Common myeloid progenitor, CD34-positive (primary cell): ENCODE measurements at regions not wholly inside any gene's neighbourhood (a gene's known extent, or its start where the extent isn't known, plus 50 kb on each side); places are given as distances from the start of the nearest gene placed in this dataset.

Experiments used
- CTCF ChIA-PET: fragments of 350-600 bp; sonication (Branson Sonifier 250); formaldehyde crosslinking; loops from one replicate; lab custom pipeline; 2021; ENCODE audit warnings: antibody characterized with exemption; lab: Charles Lee
- POLR2A ChIA-PET: fragments of 350-600 bp; sonication (Branson Sonifier 250); formaldehyde crosslinking; loops from one replicate; lab custom pipeline; 2021; ENCODE audit warnings: antibody characterized with exemption; lab: Charles Lee
- DNase-seq, 3 donors: peaks; one replicate each; pipeline versions ENCODE4 v3.0.0 to v3.0.0-alpha.2; 2013
- H3K27ac ChIP-seq, 2 experiments: 1 replicate in 1 of 2; 2 replicates in 1 of 2; pipeline ENCODE4 v1.7.0; 2013; ENCODE audit warnings: inconsistent platforms in 2 of 2, low read length in 2 of 2, mild to moderate bottlenecking in 2 of 2, low read depth in 1 of 2, moderate library complexity in 1 of 2; ENCODE audit not compliant: severe bottlenecking in 2 of 2, insufficient read depth in 1 of 2, poor library complexity in 1 of 2
- H3K27me3 ChIP-seq, 5 experiments: replicated peaks in 2 of 5; 1 replicate in 3 of 5; 2 replicates in 2 of 5; pipeline versions ENCODE4 v1.6.1 to v1.7.0; 2013; ENCODE audit warnings: low read length in 4 of 5, mild to moderate bottlenecking in 2 of 5, moderate library complexity in 2 of 5, inconsistent platforms in 1 of 5; ENCODE audit not compliant: insufficient read depth in 5 of 5, control insufficient read depth in 4 of 5
- H3K36me3 ChIP-seq, 4 experiments: 1 replicate in 2 of 4; 2 replicates in 2 of 4; pipeline versions ENCODE4 v1.6.1 to v1.7.0; 2013; ENCODE audit warnings: low read length in 3 of 4, control low read depth in 1 of 4, mild to moderate bottlenecking in 1 of 4; ENCODE audit not compliant: control insufficient read depth in 4 of 4, insufficient read depth in 4 of 4
- H3K4me1 ChIP-seq, 4 experiments: 1 replicate in 3 of 4; 2 replicates in 1 of 4; pipeline versions ENCODE4 v1.6.1 to v1.7.1; 2013; ENCODE audit warnings: low read length in 3 of 4, mild to moderate bottlenecking in 3 of 4, control low read depth in 1 of 4, inconsistent platforms in 1 of 4, moderate library complexity in 1 of 4; ENCODE audit not compliant: control insufficient read depth in 4 of 4, insufficient read depth in 4 of 4; ENCODE audit errors: control extremely low read depth in 1 of 4
- H3K4me3 ChIP-seq, 7 experiments: 1 replicate in 4 of 7; 2 replicates in 3 of 7; pipeline versions ENCODE4 v1.5.1 to v1.7.0; 2013; ENCODE audit warnings: mild to moderate bottlenecking in 7 of 7, low read length in 6 of 7, moderate library complexity in 6 of 7, inconsistent platforms in 2 of 7, low read depth in 2 of 7, control low read depth in 1 of 7; ENCODE audit not compliant: insufficient read depth in 4 of 7, control insufficient read depth in 1 of 7; ENCODE audit errors: extremely low read depth in 1 of 7
- H3K9me3 ChIP-seq, 5 experiments: 1 replicate in 4 of 5; 2 replicates in 1 of 5; pipeline versions ENCODE4 v1.6.1 to v1.7.1; 2013; ENCODE audit warnings: low read length in 4 of 5, mild to moderate bottlenecking in 2 of 5, inconsistent platforms in 1 of 5, low read depth in 1 of 5, moderate library complexity in 1 of 5; ENCODE audit not compliant: control insufficient read depth in 4 of 5, insufficient read depth in 2 of 5; ENCODE audit errors: control extremely low read depth in 1 of 5
- WGBS: methylation state at CpG from one replicate; pipeline ENCODE4 v1.1.5; 2013; ENCODE audit not compliant: insufficient coverage; 5-methylcytosine and 5-hydroxymethylcytosine counted together

GRCh38 chr13:112198396-112199010, 131.6 kb downstream of the SOX1 start:
- Histone ChIP-seq H3K27ac (no peak overlapping the region), H3K4me3 (no peak overlapping the region), H3K27me3 (peaks cover 0 to 21% (median 6%) of the 10 kb centered on the region in 5 experiments), H3K4me1 (no peaks in the 10 kb centered on the region), H3K36me3 (no peaks in the 10 kb centered on the region), H3K9me3 (peaks cover 0 to 11% (median 0%) of the 10 kb centered on the region in 5 experiments)
- POLR2A ChIA-PET, result no interaction called here
- 90% methylated on average over 12 of the region's 17 CpGs for WGBS
- CTCF ChIA-PET, result no interaction called here
- DNase-seq, result no peak

DNA sequence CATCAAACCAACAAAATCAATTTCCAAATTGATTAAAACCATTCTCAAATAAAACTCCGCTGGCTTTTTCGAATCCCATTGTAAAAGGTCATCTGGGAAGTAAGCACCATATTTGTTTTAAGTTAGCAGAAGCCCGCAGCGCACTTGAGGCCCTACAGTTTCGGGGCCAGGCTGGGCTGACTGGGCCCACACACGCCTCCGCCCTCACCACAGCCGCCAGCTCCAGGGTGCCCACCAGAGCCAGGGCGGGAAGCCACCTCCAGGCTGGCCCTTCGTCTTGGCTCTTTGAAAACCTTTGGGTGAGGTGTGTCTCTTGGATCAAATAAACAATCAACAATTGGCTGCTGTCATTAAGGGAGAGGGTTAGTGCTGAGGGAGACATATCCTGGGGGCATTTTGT, 133.3 kb downstream of the SOX1 start:
- Histone ChIP-seq H3K9me3 (peaks cover 0 to 5% (median 0%) of the 10 kb centered on the region in 5 experiments), H3K4me3 (no peak overlapping the region), H3K27me3 (peaks cover 5 to 38% (median 22%) of the 10 kb centered on the region in 5 experiments), H3K4me1 (no peaks in the 10 kb centered on the region), H3K27ac (no peak overlapping the region), H3K36me3 (no peaks in the 10 kb centered on the region)
- no peak for DNase-seq
- CTCF ChIA-PET, result no interaction called here
- 83% methylated on average over 9 of the region's 10 CpGs for WGBS
- POLR2A ChIA-PET, result no interaction called here

- CTCF ChIA-PET, result no interaction called here
- no peak overlapping the region for H3K27ac ChIP-seq
- 93% methylated on average over 16 of the region's 19 CpGs for WGBS
- H3K36me3 ChIP-seq, result no peaks in the 10 kb centered on the region
- H3K4me1 ChIP-seq, result peaks cover 0 to 1% (median 0%) of the 10 kb centered on the region in 4 experiments
- H3K4me3 ChIP-seq, result no peak overlapping the region
- no peaks in the 10 kb centered on the region for H3K9me3 ChIP-seq
- DNase-seq, result no peak
- POLR2A ChIA-PET, result no interaction called here
- H3K27me3 ChIP-seq, result peaks cover 8 to 56% (median 31%) of the 10 kb centered on the region in 5 experiments
Observed at GRCh38 chr13:112202266-112202665, 135.3 kb downstream of the SOX1 start.

DNA sequence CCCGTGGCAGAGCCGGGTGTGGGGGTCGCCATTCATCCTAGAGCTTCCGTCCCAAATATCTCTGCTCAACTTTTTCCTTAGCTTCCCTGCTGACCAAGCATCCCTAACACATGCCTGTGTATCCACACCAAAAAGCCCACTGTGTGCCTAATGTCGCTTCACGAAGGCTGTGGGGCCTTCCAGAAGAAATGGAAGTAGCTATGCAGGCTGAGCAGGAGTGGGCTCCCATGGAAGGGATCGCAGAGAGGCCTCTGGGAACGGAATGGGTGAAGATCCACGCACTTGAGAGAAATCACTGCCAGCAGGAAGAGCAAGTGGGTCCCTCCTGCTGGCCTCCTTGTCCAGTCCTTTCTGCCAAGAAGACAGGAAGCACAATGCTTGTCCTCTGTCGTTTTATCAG, 136.0 kb downstream of the SOX1 start:
- no peak for DNase-seq
- Histone ChIP-seq H3K36me3 (no peaks in the 10 kb centered on the region), H3K27ac (no peak overlapping the region), H3K27me3 (peaks cover 8 to 63% (median 35%) of the 10 kb centered on the region in 5 experiments), H3K9me3 (no peaks in the 10 kb centered on the region), H3K4me3 (no peak overlapping the region), H3K4me1 (peaks cover 0 to 1% (median 0%) of the 10 kb centered on the region in 4 experiments)
- WGBS, result 85% methylated on average over 10 of the region's 10 CpGs
- POLR2A ChIA-PET, result no interaction called here
- CTCF ChIA-PET, result no interaction called here

GRCh38 chr13:112203614-112204013, 136.7 kb downstream of the SOX1 start:
- H3K27ac ChIP-seq, result no peak overlapping the region
- no peak overlapping the region for H3K4me3 ChIP-seq
- peaks cover 0 to 1% (median 0%) of the 10 kb centered on the region in 4 experiments for H3K4me1 ChIP-seq
- ChIA-PET CTCF (no interaction called here), POLR2A (no interaction called here)
- H3K36me3 ChIP-seq, result no peaks in the 10 kb centered on the region
- peaks cover 8 to 69% (median 35%) of the 10 kb centered on the region in 5 experiments for H3K27me3 ChIP-seq
- DNase-seq, result no peak
- WGBS, result 86% methylated on average over 5 of the region's 6 CpGs
- no peaks in the 10 kb centered on the region for H3K9me3 ChIP-seq

GRCh38 chr13:112204346-112205327, 137.7 kb downstream of the SOX1 start:
- Histone ChIP-seq H3K36me3 (no peaks in the 10 kb centered on the region), H3K4me1 (peaks cover 0 to 1% (median 0%) of the 10 kb centered on the region in 4 experiments), H3K27me3 (peaks cover 8 to 77% (median 35%) of the 10 kb centered on the region in 5 experiments), H3K9me3 (no peaks in the 10 kb centered on the region), H3K27ac (no peak overlapping the region), H3K4me3 (no peak overlapping the region)
- WGBS, result 27% methylated on average over 28 of the region's 33 CpGs
- POLR2A ChIA-PET, result no interaction called here
- CTCF ChIA-PET, result no interaction called here
- no peak for DNase-seq

GRCh38 chr13:112205990-112206389, 139.0 kb downstream of the SOX1 start:
- Histone ChIP-seq H3K27ac (no peak overlapping the region), H3K36me3 (no peaks in the 10 kb centered on the region), H3K4me1 (peaks cover 0 to 1% (median 0%) of the 10 kb centered on the region in 4 experiments), H3K4me3 (no peak overlapping the region), H3K27me3 (peaks cover 8 to 77% (median 35%) of the 10 kb centered on the region in 5 experiments), H3K9me3 (no peaks in the 10 kb centered on the region)
- peak in 2 of 3 donors; percentile 8 to 17 for DNase-seq
- 3% methylated on average over 9 of the region's 12 CpGs for WGBS
- POLR2A ChIA-PET, result no interaction called here
- CTCF ChIA-PET, result interaction anchor here (1.3 kb wide), 1 partner anchor 14 kb away, joined by 3 read pairs; no protein-coding TSS in a partner anchor
